ENCODE measurements at regions not wholly inside any gene's neighbourhood (a gene's known extent, or its start where the extent isn't known, plus 50 kb on each side); places are given as distances from the start of the nearest gene placed in this dataset.

- no peak for TF ChIP-seq MAX (IDR thresholded peaks at IDR 0.05)
Measured at GRCh38 chr12:74283646-74284045, 254.0 kb upstream of the ATXN7L3B start (continued).

GRCh38 chr12:74285773-74286172, 251.9 kb upstream of the ATXN7L3B start:
- WGBS, 2 experiments (ENCODE audit: extremely low coverage in 1 of 2, insufficient coverage in 1 of 2, insufficient read length in 1 of 2, insufficient replicate concordance in 2 of 2, low coverage in 1 of 2, low lambda C conversion rate in 2 of 2, missing lambda C conversion rate in 1 of 2) = 97% methylated on average over 2 of the region's 2 CpGs; no CpG with 5 or more reads in 1 of the 2 experiments
- Histone ChIP-seq H4K5ac (ENCODE audit: insufficient read length, low read depth, low read length) (no peak overlapping the region), H4K91ac (replicated peaks; ENCODE audit: insufficient read length, low read length) (no peak overlapping the region), H3K56ac (replicated peaks; ENCODE audit: insufficient read length, low read depth, low read length) (no peak overlapping the region), H4K20me1 (replicated peaks in 1 of 2; ENCODE audit: control insufficient read depth in 1 of 2, insufficient read depth in 2 of 2, low read length in 2 of 2) (no peaks in the 10 kb centered on the region), H3K36me3 (ENCODE audit: control insufficient read depth in 2 of 4, insufficient read depth in 4 of 4, low read length in 3 of 4) (no peaks in the 10 kb centered on the region), H3K27me3 (replicated peaks in 1 of 4; ENCODE audit: control insufficient read depth in 3 of 4, extremely low read depth in 1 of 4, insufficient read depth in 3 of 4, low read length in 3 of 4) (no peaks in the 10 kb centered on the region), H2BK120ac (replicated peaks; ENCODE audit: low read depth, low read length) (no peak overlapping the region), H3K9ac (replicated peaks in 1 of 4; ENCODE audit: extremely low read depth in 1 of 4, low read depth in 3 of 4, low read length in 3 of 4) (no peak overlapping the region), H2AK5ac (ENCODE audit: low read depth, low read length) (no peak overlapping the region), H3K27ac (ENCODE audit: low read depth, low read length) (no peak overlapping the region), H3K4me2 (ENCODE audit: insufficient read depth in 1 of 2, low read depth in 2 of 2, low read length in 2 of 2) (no peak overlapping the region), H3K4ac (replicated peaks; ENCODE audit: insufficient read length, low read depth, low read length) (no peak overlapping the region), H3K4me3 (ENCODE audit: extremely low read depth in 1 of 4, insufficient read depth in 2 of 4, low read depth in 3 of 4, low read length in 4 of 4) (no peak overlapping the region), H2BK5ac (ENCODE audit: low read depth, low read length) (no peak overlapping the region), H4K8ac (ENCODE audit: extremely low read depth, insufficient read depth, low read length) (no peak overlapping the region), H3K23me2 (ENCODE audit: low read depth, low read length) (no peaks in the 10 kb centered on the region), H3K4me1 (replicated peaks in 1 of 4; ENCODE audit: control insufficient read depth in 3 of 4, insufficient read depth in 4 of 4, low read length in 3 of 4) (no peaks in the 10 kb centered on the region), H3K9me3 (ENCODE audit: insufficient read depth in 2 of 2, low read depth in 1 of 2, low read length in 1 of 2) (no peaks in the 10 kb centered on the region), H3K79me1 (ENCODE audit: low read depth, low read length) (no peaks in the 10 kb centered on the region), H3K79me2 (ENCODE audit: control insufficient read depth in 1 of 2, insufficient read depth in 2 of 2, low read length in 2 of 2) (no peaks in the 10 kb centered on the region), H3K23ac (ENCODE audit: insufficient read length) (no peak overlapping the region), H2BK15ac (ENCODE audit: low read length) (no peak overlapping the region), H2AFZ (ENCODE audit: low read length) (no peak overlapping the region), H2BK20ac (ENCODE audit: low read length) (no peak overlapping the region), H2BK12ac (ENCODE audit: low read depth, low read length) (no peak overlapping the region), H3K14ac (ENCODE audit: insufficient read length) (no peak overlapping the region), H3K18ac (ENCODE audit: extremely low read depth, low read length) (no peak overlapping the region)
- ChIA-PET POLR2A (ENCODE audit: partially characterized antibody) (no interaction called here), CTCF (ENCODE audit: partially characterized antibody) (no interaction called here)
- DNase-seq (ENCODE audit: low read depth in 1 of 2, low spot score in 2 of 2) (no peak), FAIRE-seq (no peak)
- TF ChIP-seq TAF7 (optimal IDR thresholded peaks at IDR 0.05; ENCODE audit: borderline replicate concordance, low read depth, low read length) (no peak), JUN (IDR thresholded peaks at IDR 0.05; ENCODE audit: low read depth, low read length) (no peak), SRF (IDR thresholded peaks at IDR 0.05; ENCODE audit: low read depth, low read length) (no peak), RFX5 (IDR thresholded peaks at IDR 0.05; ENCODE audit: borderline replicate concordance, low read depth, low read length) (no peak), RBBP5 (IDR thresholded peaks at IDR 0.05; ENCODE audit: borderline replicate concordance, low read depth, low read length) (no peak), SP4 (IDR thresholded peaks at IDR 0.05; ENCODE audit: low read length) (no peak)

All from H1 (cell line).